Subcutaneous abdominal adipose tissue (tissue), 5 donors: ENCODE measurements at regions not wholly inside any gene's neighbourhood (a gene's known extent, or its start where the extent isn't known, plus 50 kb on each side); places are given as distances from the start of the nearest gene placed in this dataset.

ENCODE experiments used
- H3K27ac ChIP-seq: one replicate; pipeline ENCODE4 v1.7.0; 2013; ENCODE audit warnings: low read depth, mild to moderate bottlenecking, inconsistent platforms, low read length, moderate library complexity
- H3K27me3 ChIP-seq, 5 donors: one replicate each; pipeline ENCODE4 v1.7.0; 2013; ENCODE audit warnings: low read length in 5 of 5, inconsistent platforms in 1 of 5; ENCODE audit not compliant: control insufficient read depth in 5 of 5, insufficient read depth in 4 of 5
- H3K36me3 ChIP-seq, 5 donors: one replicate each; pipeline ENCODE4 v1.7.0; 2013; ENCODE audit warnings: low read length in 5 of 5; ENCODE audit not compliant: control insufficient read depth in 5 of 5, insufficient read depth in 5 of 5
- H3K4me1 ChIP-seq, 5 donors: one replicate each; pipeline ENCODE4 v1.7.0; 2013; ENCODE audit warnings: low read length in 5 of 5, mild to moderate bottlenecking in 3 of 5, moderate library complexity in 1 of 5; ENCODE audit not compliant: control insufficient read depth in 5 of 5, insufficient read depth in 5 of 5
- H3K4me3 ChIP-seq, 5 donors: one replicate each; pipeline ENCODE4 v1.7.0; 2013; ENCODE audit warnings: low read length in 5 of 5, low read depth in 1 of 5
- H3K9ac ChIP-seq, 5 donors: one replicate each; pipeline ENCODE4 v1.7.0; 2013; ENCODE audit warnings: low read length in 5 of 5, mild to moderate bottlenecking in 4 of 5, moderate library complexity in 3 of 5
- H3K9me3 ChIP-seq, 5 donors: one replicate each; pipeline ENCODE4 v1.7.0; 2013; ENCODE audit warnings: low read length in 5 of 5; ENCODE audit not compliant: control insufficient read depth in 5 of 5
- donor health status: healthy.
- donor health status: healthy.
- donor health status: healthy.
- donor health status: healthy.
- donor health status: healthy.

DNA sequence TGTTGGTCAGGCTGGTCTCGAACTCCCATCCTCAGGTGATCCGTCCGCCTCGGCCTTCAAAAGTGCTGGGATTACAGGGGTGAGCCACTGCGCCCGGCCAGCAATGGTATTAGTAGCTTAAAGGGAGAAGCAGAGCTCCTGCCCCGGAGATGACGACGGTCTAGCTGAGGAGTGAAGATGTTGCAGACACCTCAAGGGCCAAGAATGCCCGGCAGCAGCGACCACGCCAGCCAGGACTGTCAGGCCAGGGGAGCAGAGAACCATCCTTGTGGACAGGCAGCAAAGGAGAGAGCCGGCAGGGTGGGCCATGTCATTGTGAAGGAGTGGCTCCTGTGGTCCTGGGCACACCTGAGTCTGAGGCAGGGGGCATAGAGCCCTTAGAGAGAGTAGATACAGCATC, 210.1 kb upstream of the BCOR start:
- no peaks in the 10 kb centered on the region for H3K36me3 ChIP-seq
- no peak overlapping the region for H3K27ac ChIP-seq
- H3K9me3 ChIP-seq, result peaks cover 0 to 20% (median 16%) of the 10 kb centered on the region in 5 donors
- no peaks in the 10 kb centered on the region for H3K4me1 ChIP-seq
- no peak overlapping the region for H3K4me3 ChIP-seq
- H3K27me3 ChIP-seq, result peaks cover 9 to 25% (median 20%) of the 10 kb centered on the region in 5 donors
- no peak overlapping the region for H3K9ac ChIP-seq

DNA sequence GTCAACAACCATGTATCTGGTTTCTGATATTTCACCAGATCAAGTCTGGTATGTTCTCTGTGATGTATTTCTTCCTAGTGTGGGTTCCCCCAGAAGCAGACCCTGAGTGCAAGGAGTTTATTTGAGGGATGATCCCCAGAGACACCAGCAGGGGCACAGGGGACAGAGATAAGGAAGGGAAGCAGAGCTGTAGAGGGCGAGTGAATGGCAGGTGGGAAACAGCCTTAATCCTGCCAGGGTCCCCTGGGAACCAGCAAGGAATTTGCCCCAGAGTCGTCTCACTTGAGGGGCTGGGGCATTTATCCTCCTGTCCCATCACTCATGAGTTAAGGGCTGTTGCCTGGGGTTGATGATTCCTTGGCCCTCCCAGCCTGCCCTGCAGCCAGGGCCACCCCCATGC, 206.4 kb upstream of the BCOR start:
- Histone ChIP-seq H3K27ac (no peak overlapping the region), H3K36me3 (no peaks in the 10 kb centered on the region), H3K4me1 (no peaks in the 10 kb centered on the region), H3K27me3 (peaks cover 17 to 25% (median 21%) of the 10 kb centered on the region in 5 donors), H3K9ac (no peak overlapping the region), H3K4me3 (no peak overlapping the region), H3K9me3 (peaks cover 0 to 20% (median 16%) of the 10 kb centered on the region in 5 donors)

- Histone ChIP-seq H3K27me3 (peaks cover 17 to 29% (median 22%) of the 10 kb centered on the region in 5 donors), H3K4me3 (no peak overlapping the region)
Measured at GRCh38 chrX:40303256-40304077, 205.7 kb upstream of the BCOR start.

GRCh38 chrX:40300286-40300890, 202.6 kb upstream of the BCOR start:
- Histone ChIP-seq H3K36me3 (no peaks in the 10 kb centered on the region), H3K9ac (no peak overlapping the region), H3K27ac (no peak overlapping the region), H3K4me1 (no peaks in the 10 kb centered on the region), H3K27me3 (peaks cover 18 to 28% (median 27%) of the 10 kb centered on the region in 5 donors), H3K4me3 (no peak overlapping the region), H3K9me3 (peaks cover 0 to 5% (median 2%) of the 10 kb centered on the region in 5 donors)

More at GRCh38 chrX:40303256-40304077, 205.7 kb upstream of the BCOR start:
- Histone ChIP-seq H3K4me1 (no peaks in the 10 kb centered on the region), H3K36me3 (no peaks in the 10 kb centered on the region), H3K9me3 (peaks cover 0 to 20% (median 16%) of the 10 kb centered on the region in 5 donors), H3K9ac (no peak overlapping the region), H3K27ac (no peak overlapping the region)

GRCh38 chrX:40299641-40300046, 201.9 kb upstream of the BCOR start:
- H3K4me3 ChIP-seq, result no peak overlapping the region
- no peak overlapping the region for H3K27ac ChIP-seq
- peaks cover 0 to 5% (median 2%) of the 10 kb centered on the region in 5 donors for H3K9me3 ChIP-seq
- no peaks in the 10 kb centered on the region for H3K4me1 ChIP-seq
- H3K9ac ChIP-seq, result no peak overlapping the region
- peaks cover 18 to 28% (median 27%) of the 10 kb centered on the region in 5 donors for H3K27me3 ChIP-seq
- H3K36me3 ChIP-seq, result no peaks in the 10 kb centered on the region

- H3K36me3 ChIP-seq, result no peaks in the 10 kb centered on the region
Measured at GRCh38 chrX:40298572-40299479, 201.1 kb upstream of the BCOR start.

GRCh38 chrX:40298069-40298468, 200.3 kb upstream of the BCOR start:
- Histone ChIP-seq H3K27ac (no peak overlapping the region), H3K27me3 (peaks cover 18 to 32% (median 27%) of the 10 kb centered on the region in 5 donors), H3K4me1 (no peaks in the 10 kb centered on the region), H3K9ac (no peak overlapping the region), H3K4me3 (no peak overlapping the region), H3K9me3 (no peaks in the 10 kb centered on the region), H3K36me3 (no peaks in the 10 kb centered on the region)

More at GRCh38 chrX:40298572-40299479, 201.1 kb upstream of the BCOR start:
- Histone ChIP-seq H3K9me3 (peaks cover 0 to 4% (median 0%) of the 10 kb centered on the region in 5 donors), H3K27me3 (peaks cover 18 to 32% (median 27%) of the 10 kb centered on the region in 5 donors), H3K27ac (no peak overlapping the region), H3K9ac (no peak overlapping the region), H3K4me1 (no peaks in the 10 kb centered on the region), H3K4me3 (no peak overlapping the region)

DNA sequence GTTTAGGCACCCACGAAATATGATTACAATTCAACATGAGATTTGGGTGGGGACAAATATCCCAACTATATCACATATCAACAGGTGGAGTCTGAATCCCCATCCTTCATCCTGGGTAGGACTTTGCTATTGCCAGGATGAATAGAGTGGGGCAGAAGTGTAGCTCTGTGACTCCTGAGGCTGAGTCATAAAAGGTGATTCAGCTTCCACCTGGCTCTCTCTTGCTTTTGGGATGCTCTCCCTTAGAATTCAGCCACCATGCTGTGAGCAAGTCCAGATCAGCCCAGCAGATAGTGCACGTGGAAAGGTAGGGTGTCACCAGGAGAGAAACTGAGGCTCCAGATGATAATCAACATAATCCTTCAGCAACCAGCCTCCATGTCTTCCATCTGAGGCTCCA, 193.8 kb upstream of the BCOR start:
- Histone ChIP-seq H3K4me3 (no peak overlapping the region), H3K27ac (no peak overlapping the region), H3K27me3 (peaks cover 0 to 13% (median 2%) of the 10 kb centered on the region in 5 donors), H3K4me1 (no peaks in the 10 kb centered on the region), H3K9me3 (peaks cover 4 to 26% (median 12%) of the 10 kb centered on the region in 5 donors), H3K9ac (no peak overlapping the region), H3K36me3 (no peaks in the 10 kb centered on the region)

DNA sequence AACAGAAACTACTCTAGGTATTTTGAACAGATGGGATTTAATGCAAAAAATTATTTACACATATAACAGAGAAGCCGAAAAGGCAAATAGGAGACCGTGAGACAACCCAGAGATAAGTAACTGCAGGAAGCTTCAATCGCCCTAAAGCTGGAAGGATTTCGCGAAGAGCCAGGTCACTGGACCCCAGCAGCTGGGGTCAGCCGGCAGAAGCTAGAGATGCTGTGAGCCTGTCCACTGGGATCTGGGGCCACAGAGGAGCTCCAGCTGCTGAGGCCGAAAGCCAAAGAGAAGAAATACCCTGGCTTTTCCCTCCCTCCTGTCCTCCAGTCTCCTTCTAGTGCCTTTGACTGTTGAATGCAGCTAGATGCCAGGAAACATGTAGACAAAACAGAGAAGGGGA, 192.8 kb upstream of the BCOR start:
- H3K4me3 ChIP-seq, result no peak overlapping the region
- no peak overlapping the region for H3K27ac ChIP-seq
- no peak overlapping the region for H3K9ac ChIP-seq

More for the DNA sequence above, 192.8 kb upstream of the BCOR start:
- no peaks in the 10 kb centered on the region for H3K36me3 ChIP-seq
- H3K9me3 ChIP-seq, result peaks cover 4 to 26% (median 15%) of the 10 kb centered on the region in 5 donors
- H3K27me3 ChIP-seq, result peaks cover 0 to 13% (median 0%) of the 10 kb centered on the region in 5 donors
- H3K4me1 ChIP-seq, result no peaks in the 10 kb centered on the region
